GM19239 (cell line): ENCODE measurements at regions not wholly inside any gene's neighbourhood (a gene's known extent, or its start where the extent isn't known, plus 50 kb on each side); places are given as distances from the start of the nearest gene placed in this dataset.
"Not testable (repeated sequence)": the region's sequence is repeated elsewhere in the genome, so short reads cannot be mapped to it uniquely, and the experiment has no call there.

Experiments
- DNase-seq: peaks from one replicate; pipeline ENCODE4 v3.0.0; 2011; ENCODE audit warnings: low spot score; ENCODE audit not compliant: insufficient read length
- FAIRE-seq: peaks from 2 replicates; lab custom pipeline; 2011; peaks lifted over from hg19 to GRCh38; lab: Jason Lieb, UNC

GRCh38 chr3:82229397-82229796 is 468.0 kb upstream of the GBE1 start:
- DNase-seq (no peak), FAIRE-seq (no peak)

DNA sequence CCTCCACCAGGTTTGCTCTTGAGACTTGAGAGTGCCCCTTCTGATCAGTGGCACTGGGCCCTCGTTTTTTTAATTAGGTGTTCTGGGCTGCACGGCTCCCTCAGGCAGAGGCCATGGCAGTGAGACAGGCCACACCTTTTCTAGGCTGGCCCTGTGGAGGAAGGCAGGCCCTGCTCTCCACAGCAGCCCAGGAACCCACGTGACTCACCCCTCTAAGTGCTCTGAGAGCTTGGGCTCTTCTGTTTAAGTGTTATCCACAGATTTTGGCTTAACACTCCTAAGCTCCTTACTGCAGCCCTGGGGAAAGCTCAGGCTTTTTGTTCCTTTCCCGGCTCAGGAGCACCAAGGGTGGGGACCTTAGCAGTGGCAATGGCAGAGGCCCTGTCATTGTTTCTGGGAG is 463.2 kb upstream of the GBE1 start:
- FAIRE-seq (no peak), DNase-seq (no peak)

DNA sequence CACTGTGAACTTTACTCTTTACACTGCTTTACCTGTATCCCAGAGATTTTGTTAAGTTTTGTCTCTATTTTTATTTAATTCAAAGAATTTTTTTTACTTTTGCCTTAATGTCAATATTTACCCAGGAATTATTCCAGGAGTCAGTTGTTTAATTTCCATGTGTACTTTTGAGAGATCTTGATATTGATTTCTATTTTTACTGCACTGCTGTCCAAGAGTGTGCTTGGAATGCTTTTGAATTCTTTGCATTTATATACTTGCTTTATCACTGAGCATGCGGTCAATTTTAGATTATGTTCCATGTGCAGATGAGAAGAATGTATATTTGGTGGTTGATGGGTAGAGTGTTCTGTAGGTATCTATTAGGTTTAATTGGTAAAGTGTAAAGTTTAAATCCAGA is 461.0 kb upstream of the GBE1 start:
- no peak for DNase-seq
- no peak for FAIRE-seq

GRCh38 chr3:82217571-82217970 is 456.1 kb upstream of the GBE1 start:
- FAIRE-seq = no peak

DNA sequence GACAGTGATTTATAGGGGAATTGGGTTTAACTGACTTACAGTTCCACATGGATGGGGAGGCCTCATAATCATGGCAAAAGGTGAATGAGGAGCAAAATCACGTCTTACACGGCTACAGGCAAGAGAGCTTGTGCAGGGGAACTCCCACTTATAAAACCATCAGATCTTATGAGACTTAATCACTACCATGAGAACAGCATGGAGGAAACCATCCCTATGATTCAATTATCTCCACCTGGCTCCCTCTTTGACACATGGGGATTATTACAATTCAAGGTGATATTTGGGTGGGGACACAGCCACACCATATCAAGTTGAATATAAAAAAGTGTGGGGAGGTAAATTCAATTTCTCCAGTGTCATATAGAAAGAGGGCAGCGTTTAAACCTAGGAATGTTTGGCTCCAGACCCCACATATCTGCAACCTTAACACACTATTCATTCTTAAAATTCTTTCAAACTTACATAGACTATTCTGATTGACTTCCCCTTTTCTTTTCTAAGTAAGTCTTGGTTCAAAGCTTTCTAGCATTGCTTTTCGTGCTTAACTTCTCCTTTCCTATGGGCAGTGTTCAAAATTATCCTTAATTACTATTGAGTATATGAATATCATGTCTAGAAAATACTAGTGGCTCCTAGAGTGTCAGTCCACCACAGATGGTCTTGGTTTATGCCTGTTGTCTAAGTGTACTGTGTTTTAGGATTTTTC is 446.7 kb upstream of the GBE1 start:
- FAIRE-seq = no peak
- no peak for DNase-seq

More at GRCh38 chr3:82217571-82217970, 456.1 kb upstream of the GBE1 start:
- DNase-seq = no peak

DNA sequence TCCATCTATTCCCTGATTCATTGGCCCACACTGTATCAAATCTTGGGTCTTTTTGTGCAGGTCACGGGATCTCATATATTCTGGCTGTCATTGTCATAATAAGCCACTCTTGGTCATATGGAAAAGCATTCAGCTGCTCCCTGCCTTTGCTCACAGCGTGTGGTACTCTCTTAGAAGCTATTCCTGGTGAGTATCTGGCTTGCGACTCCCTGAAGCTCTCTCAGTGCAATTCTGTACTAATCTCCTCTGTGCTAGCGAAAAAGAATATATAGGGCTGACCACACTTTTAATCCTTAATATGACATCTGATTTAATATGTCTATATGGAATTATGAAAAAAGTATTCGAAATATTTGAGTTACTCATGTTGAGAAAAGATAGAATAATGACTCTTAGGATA is 440.8 kb upstream of the GBE1 start:
- no peak for DNase-seq
- FAIRE-seq = no peak

GRCh38 chr3:82201316-82201715 is 439.9 kb upstream of the GBE1 start:
- DNase-seq (no peak), FAIRE-seq (no peak)

- DNase-seq (no peak), FAIRE-seq (no peak)
Observed at GRCh38 chr3:82198009-82198408, 436.6 kb upstream of the GBE1 start.

DNA sequence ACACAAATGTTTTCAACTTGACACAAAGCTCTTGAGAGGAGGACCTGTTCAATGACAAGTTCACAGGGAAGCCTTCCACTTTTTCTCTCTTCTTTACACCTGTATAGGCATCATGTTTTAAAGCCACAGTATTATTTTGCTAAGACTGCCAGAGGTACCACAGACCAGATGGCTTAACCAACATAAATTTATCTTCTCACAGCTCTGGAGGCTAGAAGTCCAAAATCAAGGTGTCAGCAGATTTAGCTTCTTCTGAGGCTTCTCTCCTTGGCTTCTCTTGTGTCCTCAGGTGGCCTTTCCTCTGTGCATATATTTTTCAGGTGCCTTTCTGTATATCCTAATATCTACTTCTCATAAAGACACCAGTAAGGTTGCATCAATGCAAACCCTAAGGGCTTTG is 435.2 kb upstream of the GBE1 start:
- no peak for DNase-seq
- no peak for FAIRE-seq

DNA sequence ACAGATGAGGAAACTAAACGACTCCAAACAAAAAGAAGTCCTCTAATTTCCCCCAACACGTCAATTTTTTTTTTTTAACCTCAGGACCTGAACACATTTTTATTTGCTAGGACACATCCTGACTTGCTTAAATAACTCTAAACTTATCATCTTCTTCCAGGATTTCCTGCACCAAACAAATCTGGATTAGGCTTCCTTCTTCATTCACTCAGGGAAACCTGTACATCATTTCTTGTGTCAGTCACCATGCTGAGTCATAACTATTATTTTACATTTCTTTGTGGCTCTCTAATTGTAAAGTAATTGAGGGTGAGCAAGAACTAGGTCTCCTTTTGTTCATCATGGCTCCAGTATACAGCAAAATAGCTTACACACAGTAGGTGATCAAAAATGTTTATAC is 433.4 kb upstream of the GBE1 start:
- DNase-seq = no peak
- FAIRE-seq = no peak

DNA sequence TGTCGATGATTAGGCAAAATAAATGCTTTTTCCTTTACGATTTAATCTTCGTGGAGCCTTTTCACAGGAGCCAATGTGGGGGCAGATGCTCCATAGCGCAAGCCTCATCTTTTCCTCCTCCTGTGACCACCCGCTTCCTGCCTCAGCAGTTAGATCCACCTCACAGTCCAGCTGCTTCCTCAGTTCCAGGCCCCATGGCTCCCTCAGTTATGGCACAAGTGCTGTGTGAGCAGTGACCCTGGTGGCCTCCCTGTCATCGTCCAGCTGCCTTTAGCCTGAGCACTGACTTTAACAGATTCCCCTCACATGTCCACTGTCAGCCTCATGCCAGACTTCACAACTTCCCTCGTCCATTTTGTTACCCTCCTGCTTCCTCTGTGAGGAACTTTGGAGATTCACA is 424.6 kb upstream of the GBE1 start:
- FAIRE-seq = no peak
- DNase-seq = no peak

DNA sequence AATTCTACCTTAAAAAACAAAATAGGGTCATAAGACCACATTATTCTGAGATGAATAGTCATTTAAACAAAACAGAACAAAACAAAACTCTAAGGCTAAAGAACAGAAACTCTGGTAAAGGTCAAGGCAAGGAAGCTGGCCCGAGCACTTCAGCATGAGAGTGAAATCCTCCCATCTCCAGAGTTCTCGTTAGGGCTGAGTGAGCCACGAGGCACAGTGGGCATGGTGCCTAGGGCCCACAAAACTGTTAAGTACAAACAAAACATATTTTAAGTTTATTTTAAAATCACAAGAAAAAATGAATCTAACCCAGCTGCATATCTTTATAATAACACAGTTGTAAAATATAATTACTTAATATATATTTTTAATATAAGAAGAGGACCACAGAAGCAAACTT is 417.8 kb upstream of the GBE1 start:
- no peak for FAIRE-seq
- DNase-seq = no peak

DNA sequence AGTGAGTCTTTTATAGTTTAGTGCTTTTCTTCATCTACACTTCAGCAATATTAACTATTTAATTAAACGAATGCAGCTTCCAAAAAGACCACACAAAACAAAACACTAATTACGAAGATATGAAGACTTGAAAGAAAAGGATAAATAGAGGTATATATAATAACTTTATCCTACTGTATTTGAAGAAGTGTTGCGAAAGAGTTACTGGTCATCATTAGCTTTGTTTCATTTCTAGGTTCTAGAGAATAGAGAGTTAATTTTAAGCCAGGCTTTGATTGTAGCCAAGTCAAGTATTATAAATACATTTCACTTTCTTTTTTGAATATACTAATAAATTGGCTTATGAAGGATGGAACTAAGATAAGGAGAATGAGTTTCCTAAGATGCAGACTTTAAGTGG is 416.8 kb upstream of the GBE1 start:
- FAIRE-seq = no peak
- DNase-seq = no peak

GRCh38 chr3:82177774-82178173 is 416.3 kb upstream of the GBE1 start:
- FAIRE-seq = no peak

DNA sequence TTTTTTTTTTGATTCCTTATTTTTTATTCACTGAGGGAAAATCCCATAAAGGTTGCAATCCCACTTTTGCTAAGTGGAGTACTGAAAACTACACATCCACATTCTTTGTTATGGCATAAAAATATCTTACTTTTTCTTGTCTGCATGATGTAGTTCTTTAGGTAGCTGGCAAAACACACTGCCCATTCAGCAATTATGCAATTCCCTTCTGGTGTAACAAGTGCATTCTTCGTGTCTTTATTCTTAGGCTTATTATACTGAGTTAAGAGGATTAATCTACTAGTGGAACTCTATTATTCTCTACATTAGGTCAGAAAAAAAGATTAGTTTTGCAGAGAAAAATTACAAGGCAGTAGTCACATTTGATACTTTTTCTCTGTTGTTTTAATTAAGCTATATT is 403.8 kb upstream of the GBE1 start:
- FAIRE-seq = no peak
- no peak for DNase-seq

More at GRCh38 chr3:82177774-82178173, 416.3 kb upstream of the GBE1 start:
- no peak for DNase-seq

DNA sequence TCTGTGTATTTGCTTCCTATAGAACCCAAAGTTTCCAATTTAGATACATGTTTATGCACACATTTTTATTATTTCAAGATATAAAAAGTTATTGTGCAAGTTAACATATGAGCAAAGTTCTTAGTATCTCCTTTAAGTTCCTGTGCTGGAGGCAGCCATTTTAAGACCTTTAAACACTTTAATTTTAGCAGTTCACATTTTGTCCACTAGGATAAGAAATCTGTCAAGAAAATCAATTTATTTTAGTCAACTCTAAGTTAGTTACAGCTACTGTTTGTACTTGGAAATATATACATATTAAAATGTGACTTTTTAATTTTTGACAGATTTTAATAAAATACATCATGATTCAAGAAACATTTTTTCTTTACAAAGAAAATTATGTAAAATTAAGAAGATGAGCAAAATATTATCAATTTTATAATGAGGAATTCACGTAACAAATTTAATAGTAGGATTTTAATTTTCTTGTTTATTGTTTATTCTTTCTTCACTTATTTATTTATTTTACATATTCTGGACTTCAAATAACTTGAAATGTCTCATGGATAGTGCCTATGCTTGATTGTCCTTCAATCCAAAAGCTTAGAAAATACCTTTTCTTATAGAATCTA is 402.6 kb upstream of the GBE1 start:
- DNase-seq = no peak
- no peak for FAIRE-seq

DNA sequence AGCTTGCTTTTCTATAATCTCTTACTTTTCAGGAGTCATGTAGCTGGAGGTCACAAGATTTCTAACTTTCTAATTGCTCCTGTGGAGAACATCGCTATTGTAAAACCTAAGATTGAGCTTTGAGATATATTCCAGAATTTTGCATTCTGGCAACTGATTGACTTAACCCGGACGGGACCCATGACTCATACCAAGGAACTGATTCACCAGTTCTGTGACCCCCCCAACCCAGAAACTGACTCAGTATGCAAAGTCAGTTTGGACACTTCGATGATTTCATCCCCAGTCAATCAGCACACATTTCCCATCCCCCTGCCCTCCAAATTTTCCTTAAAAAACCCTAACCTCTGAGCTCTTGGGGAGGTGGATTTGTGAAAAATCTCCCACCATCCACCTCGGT is 396.5 kb upstream of the GBE1 start:
- DNase-seq (no peak), FAIRE-seq (no peak)

DNA sequence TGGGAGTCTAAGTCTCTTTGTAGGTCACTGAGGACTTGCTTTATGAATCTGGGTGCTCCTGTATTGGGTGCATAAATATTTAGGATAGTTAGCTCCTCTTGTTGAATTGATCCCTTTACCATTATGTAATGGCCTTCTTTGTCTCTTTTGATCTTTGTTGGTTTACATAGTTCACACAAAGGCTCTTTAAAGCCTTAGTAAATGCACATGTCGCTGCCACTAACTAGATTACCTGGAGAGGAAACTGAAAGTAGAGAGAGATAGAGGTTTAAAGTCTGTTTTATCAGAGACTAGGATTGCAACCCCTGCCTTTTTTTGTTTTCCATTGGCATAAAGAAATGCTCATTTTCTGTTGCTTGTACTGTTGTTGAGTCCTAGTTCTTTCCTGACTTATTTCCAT is 392.4 kb upstream of the GBE1 start:
- DNase-seq, FAIRE-seq: not testable (repeated sequence)

DNA sequence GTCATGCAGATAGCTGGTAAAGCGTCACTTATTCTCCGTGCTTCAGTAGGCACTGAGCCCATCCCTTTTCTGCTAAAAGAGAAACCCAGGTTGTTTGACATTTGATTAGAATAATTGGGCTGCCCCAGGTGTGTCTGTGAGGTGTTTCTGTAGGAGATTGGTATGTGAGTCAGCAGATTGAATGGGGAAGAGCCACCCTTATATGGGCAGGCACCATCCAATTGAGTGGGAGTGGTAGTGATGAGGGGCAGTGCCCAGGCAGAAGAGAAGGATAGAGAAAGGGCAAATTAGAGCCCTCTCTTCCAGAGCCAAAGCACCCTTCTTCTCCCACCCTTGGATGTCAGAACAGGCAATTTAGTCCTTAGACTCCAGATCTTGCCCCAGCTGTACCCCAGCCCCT is 384.3 kb upstream of the GBE1 start:
- no peak for FAIRE-seq
- no peak for DNase-seq

GRCh38 chr3:82144811-82145210 is 383.4 kb upstream of the GBE1 start:
- FAIRE-seq = no peak
- no peak for DNase-seq

DNA sequence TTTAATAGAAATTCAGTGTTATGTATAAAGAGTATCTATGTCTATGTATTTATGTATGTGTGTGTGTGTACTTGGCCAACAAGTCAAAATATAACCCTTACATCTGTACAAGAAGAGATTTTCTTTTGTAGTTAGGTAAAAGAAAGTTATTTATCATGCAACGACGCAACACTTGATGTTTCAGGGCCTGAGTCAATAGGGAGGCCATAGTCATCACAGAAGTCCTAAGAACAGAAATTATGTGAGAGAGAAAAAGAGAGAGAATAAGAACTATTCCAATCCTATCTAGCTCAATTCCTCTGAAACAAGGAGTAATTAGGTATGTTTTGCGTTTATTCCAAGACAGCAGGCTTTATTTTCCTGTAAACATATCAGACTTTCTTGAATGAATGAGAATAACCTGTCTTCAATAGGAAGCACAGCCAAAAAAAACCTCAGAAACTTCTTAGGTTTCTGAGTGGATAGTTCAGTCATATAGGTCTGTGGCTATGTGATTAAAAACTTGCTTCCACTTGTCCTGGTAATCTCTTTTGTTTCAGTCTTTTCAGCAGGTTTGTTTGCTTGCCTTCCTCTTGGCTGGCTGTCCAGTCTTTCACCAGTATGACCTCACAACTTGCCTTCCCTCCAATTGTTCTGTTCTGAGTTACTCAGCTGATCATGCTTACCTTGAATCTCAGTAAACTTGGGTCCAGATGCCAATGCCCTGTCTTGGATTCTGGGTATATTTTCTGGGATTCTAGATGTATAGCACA is 382.4 kb upstream of the GBE1 start:
- FAIRE-seq (no peak), DNase-seq (no peak)
